WTC11 (cell line): ENCODE measurements at regions not wholly inside any gene's neighbourhood (a gene's known extent, or its start where the extent isn't known, plus 50 kb on each side); places are given as distances from the start of the nearest gene placed in this dataset.

Experiments used
- ATAC-seq: fragments of 200-7000 bp; cut with Tn5 transposase; 2 replicates; pipeline ENCODE4 v1.10.0; 2021; ENCODE audit warnings: mild to moderate bottlenecking, moderate library complexity
- CTCF ChIA-PET: fragments of 300-600 bp; sonication (Branson Sonifier 250); formaldehyde crosslinking; loops from one replicate; lab custom pipeline; 2021; ENCODE audit warnings: antibody characterized with exemption; lab: Charles Lee
- POLR2A ChIA-PET: fragments of 350-600 bp; sonication (Branson Sonifier 250); formaldehyde crosslinking; loops from one replicate; lab custom pipeline; 2021; ENCODE audit warnings: antibody characterized with exemption; lab: Charles Lee
- DNase-seq: peaks from one replicate; pipeline ENCODE4 v3.0.0; 2021; ENCODE audit warnings: low spot score
- H3K27ac Mint-ChIP-seq: 2 replicates; pipeline ENCODE4 v1.8.0; 2021; ENCODE audit warnings: mixed read lengths
- H3K27me3 Mint-ChIP-seq: 2 replicates; pipeline ENCODE4 v1.8.0; 2021; ENCODE audit warnings: low read depth, mild to moderate bottlenecking, moderate library complexity, mixed read lengths
- H3K36me3 Mint-ChIP-seq: 2 replicates; pipeline ENCODE4 v1.8.0; 2021; ENCODE audit warnings: mixed read lengths
- H3K4me1 Mint-ChIP-seq: 2 replicates; pipeline ENCODE4 v1.8.0; 2022; ENCODE audit warnings: mixed read lengths
- H3K4me3 Mint-ChIP-seq: 2 replicates; pipeline ENCODE4 v1.8.0; 2021; ENCODE audit warnings: mild to moderate bottlenecking, moderate library complexity, mixed read lengths
- H3K9me3 Mint-ChIP-seq: 2 replicates; pipeline ENCODE4 v1.8.0; 2021; ENCODE audit warnings: mixed read lengths
- ATF2 ChIP-seq: sonication (generic); formaldehyde crosslinking; IDR thresholded peaks from 2 replicates; pipeline ENCODE4 v1.8.1; 2022; ENCODE audit warnings: low read depth, missing genetic modification reagents, borderline replicate concordance
- ATF3 ChIP-seq: sonication (generic); formaldehyde crosslinking; conservative IDR thresholded peaks from 2 replicates; pipeline ENCODE4 v1.8.1; 2022; ENCODE audit warnings: mild to moderate bottlenecking, missing genetic modification reagents
- E2F5 ChIP-seq: sonication (generic); formaldehyde crosslinking; IDR thresholded peaks from 2 replicates; pipeline ENCODE4 v1.8.1; 2022; ENCODE audit warnings: mild to moderate bottlenecking, moderate library complexity, missing genetic modification reagents
- NR1H2 ChIP-seq: sonication (generic); formaldehyde crosslinking; IDR thresholded peaks from 2 replicates; pipeline ENCODE4 v1.9.0; 2021; ENCODE audit warnings: mild to moderate bottlenecking, moderate library complexity, missing genetic modification reagents
- NR3C1 ChIP-seq: sonication (generic); formaldehyde crosslinking; conservative IDR thresholded peaks from 2 replicates; pipeline ENCODE4 v1.8.1; 2023; ENCODE audit warnings: low read depth, mild to moderate bottlenecking, missing genetic modification reagents
- RORB ChIP-seq: fragments of 250-450 bp; sonication (Bioruptor Pico); IDR thresholded peaks from 2 replicates; pipeline ENCODE4 v1.9.0; 2021; ENCODE audit warnings: mild to moderate bottlenecking
- TEAD1 ChIP-seq: sonication (generic); formaldehyde crosslinking; IDR thresholded peaks from 2 replicates; pipeline ENCODE4 v1.8.0; 2022; ENCODE audit warnings: mild to moderate bottlenecking, missing genetic modification reagents
- ZBTB43 ChIP-seq: sonication (generic); formaldehyde crosslinking; IDR thresholded peaks from 2 replicates; pipeline ENCODE4 v1.8.1; 2023; ENCODE audit warnings: mild to moderate bottlenecking, missing genetic modification reagents
- ZNF121 ChIP-seq: sonication (generic); formaldehyde crosslinking; IDR thresholded peaks from 2 replicates; pipeline ENCODE4 v1.8.0; 2023; ENCODE audit warnings: missing genetic modification reagents
- ZNF263 ChIP-seq: sonication (generic); formaldehyde crosslinking; IDR thresholded peaks from 2 replicates; pipeline ENCODE4 v1.8.1; 2022; ENCODE audit warnings: low read depth, mild to moderate bottlenecking, moderate library complexity, missing genetic modification reagents
- ZNF396 ChIP-seq: fragments of 250-450 bp; sonication (Bioruptor Pico); IDR thresholded peaks from 2 replicates; pipeline ENCODE4 v1.8.0; 2021; ENCODE audit warnings: mild to moderate bottlenecking, moderate library complexity, borderline replicate concordance
- TF ChIP-seq, protein P1 (sequence below): fragments of 250-450 bp; sonication (Bioruptor Pico); IDR thresholded peaks from 2 replicates; pipeline ENCODE4 v1.8.0; 2021; ENCODE audit warnings: mild to moderate bottlenecking
- TF ChIP-seq, protein P2 (sequence below): fragments of 250-450 bp; sonication (Bioruptor Pico); IDR thresholded peaks from 2 replicates; pipeline ENCODE4 v2.1.2; 2022; ENCODE audit warnings: mild to moderate bottlenecking, moderate library complexity
- TF ChIP-seq, protein P3 (sequence below): sonication (generic); formaldehyde crosslinking; IDR thresholded peaks from 2 replicates; pipeline ENCODE4 v1.8.1; 2022; ENCODE audit warnings: low read depth, mild to moderate bottlenecking, moderate library complexity, missing genetic modification reagents, borderline replicate concordance

DNA sequence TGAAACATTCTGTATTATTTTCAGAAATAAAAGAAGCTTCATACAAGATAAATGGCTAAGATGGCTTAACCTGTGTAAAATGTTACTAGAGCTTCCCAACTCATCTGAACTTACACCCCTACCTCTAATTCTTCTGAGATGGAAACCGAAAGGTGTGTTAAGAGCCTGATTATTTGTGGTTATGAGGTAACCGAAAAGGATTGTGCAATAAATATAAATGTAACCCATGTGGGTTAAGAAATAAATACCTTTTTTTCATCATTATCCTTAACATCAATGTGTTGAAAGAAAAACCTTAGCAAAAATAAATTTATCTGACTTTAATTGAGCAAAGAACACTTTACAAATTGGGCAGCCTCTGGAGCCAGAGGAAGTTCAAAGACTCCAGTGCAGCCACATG, 961.8 kb upstream of the SPRY2 start (continued):
- TF ChIP-seq, protein P1, sequence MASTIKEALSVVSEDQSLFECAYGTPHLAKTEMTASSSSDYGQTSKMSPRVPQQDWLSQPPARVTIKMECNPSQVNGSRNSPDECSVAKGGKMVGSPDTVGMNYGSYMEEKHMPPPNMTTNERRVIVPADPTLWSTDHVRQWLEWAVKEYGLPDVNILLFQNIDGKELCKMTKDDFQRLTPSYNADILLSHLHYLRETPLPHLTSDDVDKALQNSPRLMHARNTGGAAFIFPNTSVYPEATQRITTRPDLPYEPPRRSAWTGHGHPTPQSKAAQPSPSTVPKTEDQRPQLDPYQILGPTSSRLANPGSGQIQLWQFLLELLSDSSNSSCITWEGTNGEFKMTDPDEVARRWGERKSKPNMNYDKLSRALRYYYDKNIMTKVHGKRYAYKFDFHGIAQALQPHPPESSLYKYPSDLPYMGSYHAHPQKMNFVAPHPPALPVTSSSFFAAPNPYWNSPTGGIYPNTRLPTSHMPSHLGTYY = no peak
- TF ChIP-seq ATF3 = no peak

DNA sequence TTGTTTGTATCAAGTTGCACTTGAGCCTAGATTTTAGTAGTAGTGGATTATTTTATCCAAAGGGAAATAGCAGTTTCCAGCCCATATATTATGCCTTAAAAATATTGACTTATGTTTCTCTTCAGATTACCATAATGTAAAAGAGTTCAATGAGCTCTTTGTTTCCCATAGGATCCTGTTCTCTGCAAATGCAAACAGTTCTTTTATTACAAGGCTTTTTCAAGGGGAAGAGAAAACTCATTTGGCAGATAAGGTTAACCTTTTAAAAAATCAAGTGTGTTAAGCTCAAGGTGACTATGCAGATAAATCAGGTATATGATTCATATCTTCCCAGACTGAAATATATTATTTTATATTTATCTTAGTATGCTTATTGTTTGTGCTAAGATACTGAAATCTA, 961.2 kb upstream of the SPRY2 start:
- CTCF ChIA-PET = no interaction called here
- no peak for TF ChIP-seq NR3C1 (CRISPR knock-in tag)
- TF ChIP-seq ZNF396 (CRISPR knock-in tag) = no peak
- TF ChIP-seq, protein P2, sequence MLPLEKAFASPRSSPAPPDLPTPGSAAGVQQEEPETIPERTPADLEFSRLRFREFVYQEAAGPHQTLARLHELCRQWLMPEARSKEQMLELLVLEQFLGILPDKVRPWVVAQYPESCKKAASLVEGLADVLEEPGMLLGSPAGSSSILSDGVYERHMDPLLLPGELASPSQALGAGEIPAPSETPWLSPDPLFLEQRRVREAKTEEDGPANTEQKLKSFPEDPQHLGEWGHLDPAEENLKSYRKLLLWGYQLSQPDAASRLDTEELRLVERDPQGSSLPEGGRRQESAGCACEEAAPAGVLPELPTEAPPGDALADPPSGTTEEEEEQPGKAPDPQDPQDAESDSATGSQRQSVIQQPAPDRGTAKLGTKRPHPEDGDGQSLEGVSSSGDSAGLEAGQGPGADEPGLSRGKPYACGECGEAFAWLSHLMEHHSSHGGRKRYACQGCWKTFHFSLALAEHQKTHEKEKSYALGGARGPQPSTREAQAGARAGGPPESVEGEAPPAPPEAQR = no peak
- TF ChIP-seq, protein P3, sequence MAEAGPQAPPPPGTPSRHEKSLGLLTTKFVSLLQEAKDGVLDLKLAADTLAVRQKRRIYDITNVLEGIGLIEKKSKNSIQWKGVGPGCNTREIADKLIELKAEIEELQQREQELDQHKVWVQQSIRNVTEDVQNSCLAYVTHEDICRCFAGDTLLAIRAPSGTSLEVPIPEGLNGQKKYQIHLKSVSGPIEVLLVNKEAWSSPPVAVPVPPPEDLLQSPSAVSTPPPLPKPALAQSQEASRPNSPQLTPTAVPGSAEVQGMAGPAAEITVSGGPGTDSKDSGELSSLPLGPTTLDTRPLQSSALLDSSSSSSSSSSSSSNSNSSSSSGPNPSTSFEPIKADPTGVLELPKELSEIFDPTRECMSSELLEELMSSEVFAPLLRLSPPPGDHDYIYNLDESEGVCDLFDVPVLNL (CRISPR knock-in tag) = no peak
- no peak for TF ChIP-seq ZBTB43 (CRISPR knock-in tag)
- no peak for TF ChIP-seq RORB (CRISPR knock-in tag)
- no peak for TF ChIP-seq ZNF121 (CRISPR knock-in tag)
- no peak for TF ChIP-seq E2F5 (CRISPR knock-in tag)
- H3K4me3 Mint-ChIP-seq = no peak overlapping the region
- no peak for DNase-seq
- H3K9me3 Mint-ChIP-seq = no peaks in the 10 kb centered on the region
- no peak overlapping the region for H3K27ac Mint-ChIP-seq
- no peaks in the 10 kb centered on the region for H3K36me3 Mint-ChIP-seq
- H3K27me3 Mint-ChIP-seq = no peaks in the 10 kb centered on the region
- POLR2A ChIA-PET = no interaction called here
- ATAC-seq = no peak
- peaks cover 14% of the 10 kb centered on the region for H3K4me1 Mint-ChIP-seq

GRCh38 chr13:81295177-81295576, 954.3 kb upstream of the SPRY2 start:
- no peak for ATAC-seq
- Mint-ChIP-seq H3K27ac (no peak overlapping the region), H3K4me1 (peaks cover 13% of the 10 kb centered on the region), H3K27me3 (no peaks in the 10 kb centered on the region)
- ChIA-PET CTCF (no interaction called here), POLR2A (no interaction called here)
- DNase-seq = no peak
- TF ChIP-seq TEAD1 (CRISPR knock-in tag) (no peak), NR1H2 (CRISPR knock-in tag) (no peak), ZNF263 (no peak), ATF2 (CRISPR knock-in tag) (no peak)
- TF ChIP-seq, all 79 proteins: peak for 0
- H3K4me3 Mint-ChIP-seq = no peak overlapping the region
- H3K9me3 Mint-ChIP-seq = no peaks in the 10 kb centered on the region
- H3K36me3 Mint-ChIP-seq = no peaks in the 10 kb centered on the region
